ENCODE measurements at regions not wholly inside any gene's neighbourhood (a gene's known extent, or its start where the extent isn't known, plus 50 kb on each side); places are given as distances from the start of the nearest gene placed in this dataset.

DNA sequence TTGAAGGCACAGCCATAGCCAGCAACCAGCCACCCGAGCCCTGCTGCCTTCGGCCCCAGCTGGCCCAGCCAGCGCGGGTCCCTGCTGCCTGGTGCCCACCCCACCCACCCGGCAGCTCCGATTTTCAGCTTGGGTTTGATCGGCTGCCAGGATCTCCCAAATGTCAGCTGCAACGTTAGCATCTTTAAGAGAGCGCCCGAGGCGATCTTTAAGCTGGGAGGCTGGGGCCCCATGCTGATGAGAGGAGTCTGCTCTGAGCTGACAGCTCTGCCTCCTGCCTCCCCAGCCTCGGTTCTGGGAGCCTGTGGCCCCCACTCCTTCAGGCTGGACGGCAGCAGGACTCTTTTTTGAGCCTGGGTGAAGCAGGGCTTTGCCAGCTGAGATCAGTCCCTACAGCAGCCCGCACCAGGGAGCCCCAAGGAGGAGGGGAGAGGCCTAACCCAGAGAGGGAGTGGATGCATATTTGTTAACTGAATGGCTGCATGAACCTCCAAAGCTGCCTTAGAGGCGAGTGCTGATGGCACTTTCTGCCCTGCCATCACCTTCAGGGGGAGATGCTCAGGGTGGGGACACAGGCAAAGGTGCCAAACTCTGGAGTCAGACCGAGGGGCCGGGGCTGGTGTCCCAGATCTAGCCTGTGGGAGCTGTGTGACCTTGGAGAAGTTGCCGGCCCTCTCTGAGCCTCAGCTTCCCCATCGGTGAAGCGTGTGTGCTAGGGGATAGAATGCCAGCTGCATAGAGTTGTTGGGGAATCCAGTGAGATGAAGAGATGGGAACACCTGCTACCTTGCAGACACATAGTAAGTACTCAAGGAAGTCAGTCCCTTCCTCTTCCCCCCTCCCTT lies 165.5 kb downstream of the C9orf50 start:
- no peak for DNase-seq (ENCODE audit: extremely low read depth, low read depth)
- H3K4me3 ChIP-seq (replicated peaks; ENCODE audit: low read depth, low read length), result no peak overlapping the region

DNA sequence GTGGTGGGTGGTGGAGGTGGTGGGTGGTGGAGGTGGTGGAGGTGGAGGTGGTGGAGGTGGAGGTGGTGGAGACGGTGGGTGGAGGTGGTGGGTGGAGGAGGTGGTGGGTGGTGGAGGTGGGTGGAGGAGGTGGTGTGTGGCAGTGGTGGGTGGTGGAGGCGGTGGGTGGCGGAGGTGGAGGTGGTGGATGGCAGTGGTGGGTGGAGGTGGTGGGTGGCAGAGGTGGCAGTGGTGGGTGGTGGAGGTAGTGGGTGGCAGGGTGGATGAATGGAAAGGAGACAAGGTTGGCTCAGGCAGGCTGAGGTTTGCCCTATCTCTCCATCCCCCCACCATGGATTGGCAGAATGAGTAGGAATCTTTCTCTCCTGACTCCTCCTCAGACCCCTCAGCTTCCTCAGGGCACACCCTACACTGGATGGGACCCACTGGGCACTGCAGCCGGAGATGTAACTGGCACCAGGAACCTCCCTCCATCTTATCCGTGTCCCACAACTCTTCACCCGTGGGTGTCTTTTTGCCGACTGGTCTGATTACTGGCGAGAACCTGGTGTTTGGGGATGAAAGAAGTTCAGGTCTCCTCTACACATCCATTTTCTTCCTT lies 166.3 kb downstream of the C9orf50 start:
- no peak overlapping the region for H3K4me3 ChIP-seq (replicated peaks; ENCODE audit: low read depth, low read length)
- TF ChIP-seq, protein P1, sequence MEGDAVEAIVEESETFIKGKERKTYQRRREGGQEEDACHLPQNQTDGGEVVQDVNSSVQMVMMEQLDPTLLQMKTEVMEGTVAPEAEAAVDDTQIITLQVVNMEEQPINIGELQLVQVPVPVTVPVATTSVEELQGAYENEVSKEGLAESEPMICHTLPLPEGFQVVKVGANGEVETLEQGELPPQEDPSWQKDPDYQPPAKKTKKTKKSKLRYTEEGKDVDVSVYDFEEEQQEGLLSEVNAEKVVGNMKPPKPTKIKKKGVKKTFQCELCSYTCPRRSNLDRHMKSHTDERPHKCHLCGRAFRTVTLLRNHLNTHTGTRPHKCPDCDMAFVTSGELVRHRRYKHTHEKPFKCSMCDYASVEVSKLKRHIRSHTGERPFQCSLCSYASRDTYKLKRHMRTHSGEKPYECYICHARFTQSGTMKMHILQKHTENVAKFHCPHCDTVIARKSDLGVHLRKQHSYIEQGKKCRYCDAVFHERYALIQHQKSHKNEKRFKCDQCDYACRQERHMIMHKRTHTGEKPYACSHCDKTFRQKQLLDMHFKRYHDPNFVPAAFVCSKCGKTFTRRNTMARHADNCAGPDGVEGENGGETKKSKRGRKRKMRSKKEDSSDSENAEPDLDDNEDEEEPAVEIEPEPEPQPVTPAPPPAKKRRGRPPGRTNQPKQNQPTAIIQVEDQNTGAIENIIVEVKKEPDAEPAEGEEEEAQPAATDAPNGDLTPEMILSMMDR (IDR thresholded peaks at IDR 0.05; ENCODE audit: low read depth, low read length, missing control alignments), result no peak
- DNase-seq (ENCODE audit: extremely low read depth, low read depth), result no peak

More for the DNA sequence above, 165.5 kb downstream of the C9orf50 start:
- TF ChIP-seq, protein P1 (IDR thresholded peaks at IDR 0.05; ENCODE audit: low read depth, low read length, missing control alignments), result no peak

DNA sequence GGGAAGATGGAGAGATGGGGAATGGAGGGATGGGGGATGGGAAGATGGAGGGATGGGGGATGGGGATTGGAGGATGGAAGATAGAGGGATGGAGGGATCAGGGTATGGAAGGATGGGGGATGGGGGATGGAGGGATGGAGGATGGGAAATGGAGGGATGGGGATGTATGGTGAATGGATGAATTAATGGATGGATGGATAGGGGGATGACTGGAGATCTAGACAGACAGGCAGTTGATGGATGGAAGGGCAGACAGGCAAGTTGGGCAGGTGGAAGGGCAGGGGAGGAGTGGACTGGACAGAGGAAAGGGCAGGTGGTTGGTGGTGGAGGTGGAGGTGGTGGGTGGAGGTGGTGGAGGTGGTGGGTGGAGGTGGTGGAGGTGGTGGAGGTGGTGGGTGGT lies 167.2 kb downstream of the C9orf50 start:
- TF ChIP-seq, protein P1 (IDR thresholded peaks at IDR 0.05; ENCODE audit: low read depth, low read length, missing control alignments), result no peak
- H3K4me3 ChIP-seq (replicated peaks; ENCODE audit: low read depth, low read length), result no peak overlapping the region
- DNase-seq (ENCODE audit: extremely low read depth, low read depth), result no peak

DNA sequence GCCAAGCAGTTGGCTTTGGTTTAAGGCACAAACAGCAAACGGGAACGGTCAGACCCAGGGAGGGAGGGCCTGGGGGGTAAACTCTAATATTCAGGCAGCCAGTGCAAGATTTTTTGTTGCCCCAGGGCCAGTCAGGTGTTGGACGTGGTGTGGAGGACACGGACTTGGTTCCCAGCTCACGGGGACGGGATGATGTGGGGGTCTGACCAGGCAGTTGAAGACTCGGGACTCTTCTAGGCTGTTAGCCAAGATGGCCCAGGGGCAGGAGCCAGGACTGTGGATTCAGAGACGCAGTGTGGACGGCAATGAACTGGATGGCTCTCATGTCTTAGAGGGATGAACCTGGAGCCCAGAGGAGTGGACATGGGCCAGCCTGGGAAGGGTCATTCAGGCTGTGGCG lies 169.2 kb downstream of the C9orf50 start:
- no peak overlapping the region for H3K4me3 ChIP-seq (replicated peaks; ENCODE audit: low read depth, low read length)
- TF ChIP-seq, protein P1 (IDR thresholded peaks at IDR 0.05; ENCODE audit: low read depth, low read length, missing control alignments), result no peak
- DNase-seq (ENCODE audit: extremely low read depth, low read depth), result no peak

DNA sequence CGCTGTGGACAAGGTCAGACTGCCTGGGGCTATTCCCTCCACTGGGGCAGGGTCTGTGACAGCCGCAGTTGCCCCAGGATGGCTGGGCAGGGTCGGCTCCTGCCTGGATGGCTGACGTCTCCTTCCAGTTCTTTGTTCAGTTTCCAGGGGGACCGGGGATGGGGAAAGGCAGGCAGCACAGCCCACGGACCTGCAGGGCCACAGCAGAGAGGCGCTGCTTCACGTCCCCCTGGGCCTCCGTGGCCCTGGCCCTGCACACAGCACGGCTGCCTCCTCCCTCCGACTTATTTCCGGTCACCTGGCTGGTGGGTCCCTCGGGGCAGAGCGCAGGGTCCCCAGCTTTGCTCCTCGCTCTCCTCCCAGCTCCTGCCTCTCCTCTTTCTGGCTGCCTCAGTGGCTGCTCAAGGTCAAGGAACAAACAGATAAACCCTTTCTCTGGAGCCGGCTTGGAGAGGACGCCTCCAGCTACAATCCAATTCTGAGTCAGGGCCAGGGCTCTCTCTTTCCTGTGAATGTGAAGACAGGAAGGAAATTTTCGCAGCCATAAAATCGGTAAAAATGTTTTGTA lies 169.7 kb downstream of the C9orf50 start:
- no peak for DNase-seq (ENCODE audit: extremely low read depth, low read depth)
- TF ChIP-seq, protein P1 (IDR thresholded peaks at IDR 0.05; ENCODE audit: low read depth, low read length, missing control alignments), result no peak
- no peak overlapping the region for H3K4me3 ChIP-seq (replicated peaks; ENCODE audit: low read depth, low read length)

DNA sequence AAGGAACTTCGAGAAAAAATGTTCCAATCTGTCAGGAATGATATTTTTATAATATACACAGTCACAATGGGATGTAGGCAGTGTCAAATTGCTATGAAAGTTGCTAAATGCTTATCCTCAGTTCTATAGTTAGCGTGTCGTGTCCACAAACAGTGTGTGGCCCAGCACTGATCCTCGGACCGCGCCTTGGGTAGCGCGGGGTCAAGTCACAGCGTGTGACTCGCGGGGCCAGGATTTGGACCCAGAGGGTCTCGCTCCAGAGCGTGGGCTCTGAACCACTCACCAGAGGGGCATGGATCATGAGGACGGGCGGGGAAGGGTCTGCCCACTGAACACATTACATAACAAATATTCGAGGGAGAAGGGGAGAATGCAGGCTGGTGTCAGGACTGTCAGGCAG lies 171.8 kb downstream of the C9orf50 start:
- no peak overlapping the region for H3K4me3 ChIP-seq (replicated peaks; ENCODE audit: low read depth, low read length)
- TF ChIP-seq, protein P1 (IDR thresholded peaks at IDR 0.05; ENCODE audit: low read depth, low read length, missing control alignments), result no peak
- DNase-seq (ENCODE audit: extremely low read depth, low read depth), result no peak

Measured in HFF-Myc (cell line).